ENCODE measurements at regions not wholly inside any gene's neighbourhood (a gene's known extent, or its start where the extent isn't known, plus 50 kb on each side); places are given as distances from the start of the nearest gene placed in this dataset.

DNA sequence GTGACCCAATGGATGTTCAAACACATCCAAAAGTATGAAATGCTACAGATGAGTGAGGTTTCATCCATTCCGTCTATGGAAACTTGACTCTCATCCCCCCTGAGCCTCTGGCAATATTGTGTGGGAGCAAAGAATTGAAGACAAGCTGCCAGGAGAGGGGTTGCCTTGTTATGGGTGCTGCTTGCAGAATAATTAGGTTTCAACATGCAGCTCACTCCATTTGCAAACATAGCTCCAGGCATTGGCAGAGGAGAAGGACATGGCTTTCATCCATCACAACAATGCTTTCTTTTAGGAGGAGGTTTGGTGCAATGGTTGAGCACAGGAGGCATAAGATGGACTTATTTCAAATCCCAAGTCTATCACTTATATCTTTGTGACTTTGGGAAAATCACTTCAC lies 220.7 kb upstream of the SRRM4 start:
- no peaks in the 10 kb centered on the region for H3K36me3 ChIP-seq (ENCODE audit: control insufficient read depth in 2 of 4, insufficient read depth in 4 of 4, low read length in 3 of 4)
- H4K20me1 ChIP-seq (replicated peaks in 1 of 2; ENCODE audit: control insufficient read depth in 1 of 2, insufficient read depth in 2 of 2, low read length in 2 of 2): no peaks in the 10 kb centered on the region
- H3K9ac ChIP-seq (replicated peaks in 1 of 4; ENCODE audit: extremely low read depth in 1 of 4, low read depth in 3 of 4, low read length in 3 of 4): no peak overlapping the region
- no peak overlapping the region for H4K5ac ChIP-seq (ENCODE audit: insufficient read length, low read depth, low read length)
- H3K9me3 ChIP-seq (ENCODE audit: insufficient read depth in 2 of 2, low read depth in 1 of 2, low read length in 1 of 2): no peaks in the 10 kb centered on the region
- DNase-seq (ENCODE audit: low read depth in 1 of 2, low spot score in 2 of 2): no peak
- H2AFZ ChIP-seq (ENCODE audit: low read length): no peak overlapping the region
- H3K18ac ChIP-seq (ENCODE audit: extremely low read depth, low read length): no peak overlapping the region
- H3K27me3 ChIP-seq (replicated peaks in 1 of 4; ENCODE audit: control insufficient read depth in 3 of 4, extremely low read depth in 1 of 4, insufficient read depth in 3 of 4, low read length in 3 of 4): no peaks in the 10 kb centered on the region; a peak in 1 of 7 replicates
- no peak overlapping the region for H3K4me2 ChIP-seq (ENCODE audit: insufficient read depth in 1 of 2, low read depth in 2 of 2, low read length in 2 of 2)
- H3K4me1 ChIP-seq (replicated peaks in 1 of 4; ENCODE audit: control insufficient read depth in 3 of 4, insufficient read depth in 4 of 4, low read length in 3 of 4): no peaks in the 10 kb centered on the region
- H3K79me1 ChIP-seq (ENCODE audit: low read depth, low read length): no peaks in the 10 kb centered on the region
- no peaks in the 10 kb centered on the region for H3K79me2 ChIP-seq (ENCODE audit: control insufficient read depth in 1 of 2, insufficient read depth in 2 of 2, low read length in 2 of 2)
- H3K23me2 ChIP-seq (ENCODE audit: low read depth, low read length): no peaks in the 10 kb centered on the region
- H3K4ac ChIP-seq (replicated peaks; ENCODE audit: insufficient read length, low read depth, low read length): no peak overlapping the region
- H3K23ac ChIP-seq (ENCODE audit: insufficient read length): no peak overlapping the region
- CTCF ChIA-PET (ENCODE audit: partially characterized antibody): interaction anchor here (0.6 to 1.2 kb wide), 3 partner anchors 9 to 105 kb away, joined by 3 to 5 read pairs (median 3); no protein-coding TSS in a partner anchor
- no peak for FAIRE-seq
- H2BK20ac ChIP-seq (ENCODE audit: low read length): no peak overlapping the region
- no peak overlapping the region for H3K27ac ChIP-seq (ENCODE audit: low read depth, low read length)
- TF ChIP-seq NRF1 (IDR thresholded peaks at IDR 0.05; ENCODE audit: low read depth, low read length) (no peak), SP1 (IDR thresholded peaks at IDR 0.05; ENCODE audit: low read depth, low read length) (no peak), SUZ12 (IDR thresholded peaks at IDR 0.05; ENCODE audit: low read length) (no peak), SP2 (IDR thresholded peaks at IDR 0.05; ENCODE audit: low read length) (no peak), CREB1 (IDR thresholded peaks at IDR 0.05) (no peak), PHF8 (conservative IDR thresholded peaks at IDR 0.05; ENCODE audit: low read depth, low read length) (no peak), KDM1A (IDR thresholded peaks at IDR 0.05; ENCODE audit: borderline replicate concordance, low read length) (no peak), HDAC2 (IDR thresholded peaks at IDR 0.05; ENCODE audit: borderline replicate concordance in 1 of 2, low read depth in 2 of 2, low read length in 2 of 2) (no peak), CEBPB (IDR thresholded peaks at IDR 0.05; ENCODE audit: low read depth, low read length) (no peak), RFX5 (IDR thresholded peaks at IDR 0.05; ENCODE audit: borderline replicate concordance, low read depth, low read length) (no peak), POLR2A (IDR thresholded peaks at IDR 0.05; ENCODE audit: control extremely low read depth in 1 of 2, low read depth in 2 of 2, low read length in 2 of 2) (no peak)
- TF ChIP-seq, protein P1, sequence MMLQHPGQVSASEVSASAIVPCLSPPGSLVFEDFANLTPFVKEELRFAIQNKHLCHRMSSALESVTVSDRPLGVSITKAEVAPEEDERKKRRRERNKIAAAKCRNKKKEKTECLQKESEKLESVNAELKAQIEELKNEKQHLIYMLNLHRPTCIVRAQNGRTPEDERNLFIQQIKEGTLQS (IDR thresholded peaks at IDR 0.05; ENCODE audit: insufficient read depth, low read depth, low read length): no peak
- POLR2A ChIA-PET (ENCODE audit: partially characterized antibody): no interaction called here
- H2BK12ac ChIP-seq (ENCODE audit: low read depth, low read length): no peak overlapping the region
- no peak overlapping the region for H3K56ac ChIP-seq (replicated peaks; ENCODE audit: insufficient read length, low read depth, low read length)
- H2BK5ac ChIP-seq (ENCODE audit: low read depth, low read length): no peak overlapping the region
- H3K14ac ChIP-seq (ENCODE audit: insufficient read length): no peak overlapping the region
- H3K4me3 ChIP-seq (ENCODE audit: extremely low read depth in 1 of 4, insufficient read depth in 2 of 4, low read depth in 3 of 4, low read length in 4 of 4): no peak overlapping the region
- no peak overlapping the region for H2BK15ac ChIP-seq (ENCODE audit: low read length)
- H2AK5ac ChIP-seq (ENCODE audit: low read depth, low read length): no peak overlapping the region
- H4K91ac ChIP-seq (replicated peaks; ENCODE audit: insufficient read length, low read length): no peak overlapping the region
- no peak overlapping the region for H4K8ac ChIP-seq (ENCODE audit: extremely low read depth, insufficient read depth, low read length)
- H2BK120ac ChIP-seq (replicated peaks; ENCODE audit: low read depth, low read length): no peak overlapping the region
- WGBS, 2 experiments (ENCODE audit: extremely low coverage in 1 of 2, insufficient coverage in 1 of 2, insufficient read length in 1 of 2, insufficient replicate concordance in 2 of 2, low coverage in 1 of 2, low lambda C conversion rate in 2 of 2, missing lambda C conversion rate in 1 of 2): 73% methylated on average over 1 of the region's 1 CpG; no CpG with 5 or more reads in 1 of the 2 experiments
